ENCODE measurements at regions not wholly inside any gene's neighbourhood (a gene's known extent, or its start where the extent isn't known, plus 50 kb on each side); places are given as distances from the start of the nearest gene placed in this dataset.
"Not testable (repeated sequence)": the region's sequence is repeated elsewhere in the genome, so short reads cannot be mapped to it uniquely, and the experiment has no call there.

GRCh38 chr4:177818392-177818791 is 376.2 kb upstream of the AGA start:
- TF ChIP-seq CTCF (IDR thresholded peaks at IDR 0.05); POLR2A (IDR thresholded peaks at IDR 0.05); POLR2AphosphoS5 (IDR thresholded peaks at IDR 0.05; ENCODE audit: insufficient read depth in 1 of 2, low read depth in 1 of 2): not testable (repeated sequence)

Measured in vagina (tissue), 2 donors.